ENCODE measurements at regions not wholly inside any gene's neighbourhood (a gene's known extent, or its start where the extent isn't known, plus 50 kb on each side); places are given as distances from the start of the nearest gene placed in this dataset.

- no peak for TF ChIP-seq ZNF75D (CRISPR knock-in tag; IDR thresholded peaks at IDR 0.05; ENCODE audit: borderline replicate concordance)
- TF ChIP-seq FOXC1 (CRISPR knock-in tag; IDR thresholded peaks at IDR 0.05; ENCODE audit: borderline replicate concordance): no peak
- no peak for TF ChIP-seq CEBPZ (IDR thresholded peaks at IDR 0.05; ENCODE audit: low read length)
- no peak for TF ChIP-seq RNF2 (conservative IDR thresholded peaks at IDR 0.05; ENCODE audit: low read depth)
- Histone ChIP-seq H3K36me3 (replicated peaks in 1 of 2; ENCODE audit: control insufficient read depth in 1 of 2, insufficient read depth in 2 of 2, low read length in 2 of 2) (no peaks in the 10 kb centered on the region), H3K9me3 (ENCODE audit: low read length) (no peaks in the 10 kb centered on the region), H3K4me3 (replicated peaks in 1 of 3; ENCODE audit: insufficient read depth in 1 of 3, low read depth in 2 of 3, low read length in 3 of 3) (no peak overlapping the region), H3K27me3 (ENCODE audit: control insufficient read depth in 1 of 2, insufficient read depth in 2 of 2, low read length in 2 of 2) (no peaks in the 10 kb centered on the region), H4K20me1 (ENCODE audit: insufficient read depth, low read length) (no peaks in the 10 kb centered on the region), H3K79me2 (ENCODE audit: insufficient read depth, low read length) (no peaks in the 10 kb centered on the region), H3K27ac (ENCODE audit: extremely low read length, insufficient read depth, low read length) (no peak overlapping the region), H3K4me2 (ENCODE audit: low read depth, low read length) (no peak overlapping the region), H3K4me1 (ENCODE audit: insufficient read depth, low read length) (no peaks in the 10 kb centered on the region), H3K9ac (ENCODE audit: insufficient read depth, low read depth, low read length) (no peak overlapping the region), H2AFZ (ENCODE audit: low read length) (no peak overlapping the region)
- BruUV-seq (replicated peaks): no TSS peak
- 13% methylated on average over 1 of the region's 1 CpG for WGBS (ENCODE audit: low lambda C conversion rate)
- in situ Hi-C loops (cut with HindIII; ENCODE audit: extremely low pct_ligation_motif_present, low pct_unique_long_range_greater_than_20kb): no loop called here
- ATAC-seq: no peak
- intact Hi-C loops (cut with micrococcal nuclease; ENCODE audit: unreplicated experiment): no loop called here
- no peak for DNase-seq (ENCODE audit: low spot score)
- CTCF ChIA-PET (ENCODE audit: low intra/inter-chr PET ratio, low total read pairs): no interaction called here
- POLR2A ChIA-PET: no interaction called here
- FAIRE-seq: no peak
Observed at GRCh38 chr5:126056352-126056751, 366.9 kb upstream of the GRAMD2B start.

- no peaks in the 10 kb centered on the region for H3K9me3 ChIP-seq (ENCODE audit: low read length)
- H3K36me3 ChIP-seq (replicated peaks in 1 of 2; ENCODE audit: control insufficient read depth in 1 of 2, insufficient read depth in 2 of 2, low read length in 2 of 2): no peaks in the 10 kb centered on the region
- DNase-seq (ENCODE audit: low spot score) (no peak), FAIRE-seq (no peak), ATAC-seq (no peak)
- H2AFZ ChIP-seq (ENCODE audit: low read length): no peak overlapping the region
- H3K9ac ChIP-seq (ENCODE audit: insufficient read depth, low read depth, low read length): no peak overlapping the region
- 6% methylated on average over 13 of the region's 13 CpGs for WGBS (ENCODE audit: low lambda C conversion rate)
- no TSS peak for BruUV-seq (replicated peaks)
- ChIA-PET POLR2A (no interaction called here), CTCF (ENCODE audit: low intra/inter-chr PET ratio, low total read pairs) (no interaction called here)
- no peak for TF ChIP-seq ZNF720 (CRISPR knock-in tag; IDR thresholded peaks at IDR 0.05)
- TF ChIP-seq AGO2 (optimal IDR thresholded peaks at IDR 0.05; ENCODE audit: low read depth, low read length): no peak
- TF ChIP-seq ZBTB49 (CRISPR knock-in tag; IDR thresholded peaks at IDR 0.05; ENCODE audit: borderline replicate concordance): no peak
- no peak for TF ChIP-seq ZNF619 (CRISPR knock-in tag; IDR thresholded peaks at IDR 0.05)
- no peak overlapping the region for H3K27ac ChIP-seq (ENCODE audit: extremely low read length, insufficient read depth, low read length)
- H3K79me2 ChIP-seq (ENCODE audit: insufficient read depth, low read length): no peaks in the 10 kb centered on the region
- H3K4me2 ChIP-seq (ENCODE audit: low read depth, low read length): no peak overlapping the region
- no peak overlapping the region for H3K4me3 ChIP-seq (replicated peaks in 1 of 3; ENCODE audit: insufficient read depth in 1 of 3, low read depth in 2 of 3, low read length in 3 of 3)
- intact Hi-C loops (cut with micrococcal nuclease; ENCODE audit: unreplicated experiment) (no loop called here), in situ Hi-C loops (cut with HindIII; ENCODE audit: extremely low pct_ligation_motif_present, low pct_unique_long_range_greater_than_20kb) (no loop called here)
- no peaks in the 10 kb centered on the region for H4K20me1 ChIP-seq (ENCODE audit: insufficient read depth, low read length)
- H3K4me1 ChIP-seq (ENCODE audit: insufficient read depth, low read length): no peaks in the 10 kb centered on the region
- no peaks in the 10 kb centered on the region for H3K27me3 ChIP-seq (ENCODE audit: control insufficient read depth in 1 of 2, insufficient read depth in 2 of 2, low read length in 2 of 2)
Observed at GRCh38 chr5:126056851-126057622, 366.2 kb upstream of the GRAMD2B start.

All from HepG2 (cell line).